ENCODE measurements at regions not wholly inside any gene's neighbourhood (a gene's known extent, or its start where the extent isn't known, plus 50 kb on each side); places are given as distances from the start of the nearest gene placed in this dataset.

GRCh38 chr1:219279017-219279770 is 105.5 kb downstream of the LYPLAL1 start:
- H3K27ac ChIP-seq (ENCODE audit: low read depth in 1 of 2, low read length in 2 of 2): no peak overlapping the region
- no peaks in the 10 kb centered on the region for H3K4me1 ChIP-seq (ENCODE audit: insufficient read depth, low read length)
- intact Hi-C loops (cut with DNase I, micrococcal nuclease): no loop called here
- no peak for TF ChIP-seq CTCF (IDR thresholded peaks at IDR 0.05)
- no peaks in the 10 kb centered on the region for H3K27me3 ChIP-seq (ENCODE audit: control insufficient read depth in 1 of 2, insufficient read depth in 2 of 2, low read length in 2 of 2)
- no peaks in the 10 kb centered on the region for H3K9me3 ChIP-seq (ENCODE audit: control insufficient read depth in 1 of 2, insufficient read depth in 1 of 2, low read length in 2 of 2)
- H3K36me3 ChIP-seq (ENCODE audit: insufficient read depth, low read length): no peaks in the 10 kb centered on the region
- H3K4me3 Mint-ChIP-seq: no peak overlapping the region
- no peaks in the 10 kb centered on the region for H3K27me3 Mint-ChIP-seq
- ChIA-PET POLR2A (no interaction called here), CTCF (interaction anchor here (0.6 kb wide), 1 partner anchor 1054 kb away, joined by 3 read pairs; no protein-coding TSS in a partner anchor)
- no peak overlapping the region for H3K27ac Mint-ChIP-seq
- no peak overlapping the region for H3K4me3 ChIP-seq (ENCODE audit: low read length)
- ATAC-seq (ENCODE audit: poor library complexity) (no peak), DNase-seq (no peak)
- H3K4me1 Mint-ChIP-seq (ENCODE audit: low read depth): no peaks in the 10 kb centered on the region
- H3K36me3 Mint-ChIP-seq (ENCODE audit: low read depth): no peaks in the 10 kb centered on the region
- H3K9me3 Mint-ChIP-seq: peaks cover 3% of the 10 kb centered on the region

- H3K36me3 Mint-ChIP-seq (ENCODE audit: low read depth): no peaks in the 10 kb centered on the region
- no peaks in the 10 kb centered on the region for H3K4me1 ChIP-seq (ENCODE audit: insufficient read depth, low read length)
- H3K9me3 ChIP-seq (ENCODE audit: control insufficient read depth in 1 of 2, insufficient read depth in 1 of 2, low read length in 2 of 2): no peaks in the 10 kb centered on the region
- H3K4me3 ChIP-seq (ENCODE audit: low read length): no peak overlapping the region
- H3K4me3 Mint-ChIP-seq: no peak overlapping the region
- H3K36me3 ChIP-seq (ENCODE audit: insufficient read depth, low read length): no peaks in the 10 kb centered on the region
- ChIA-PET CTCF (interaction anchor here (0.6 kb wide), 1 partner anchor 359 kb away, joined by 4 read pairs; no protein-coding TSS in a partner anchor), POLR2A (no interaction called here)
- TF ChIP-seq CTCF (IDR thresholded peaks at IDR 0.05): no peak
- intact Hi-C loops (cut with DNase I, micrococcal nuclease): no loop called here
- no peaks in the 10 kb centered on the region for H3K27me3 Mint-ChIP-seq
- no peaks in the 10 kb centered on the region for H3K4me1 Mint-ChIP-seq (ENCODE audit: low read depth)
- no peak overlapping the region for H3K27ac ChIP-seq (ENCODE audit: low read depth in 1 of 2, low read length in 2 of 2)
- no peak for DNase-seq
- H3K27ac Mint-ChIP-seq: no peak overlapping the region
- no peak for ATAC-seq (ENCODE audit: poor library complexity)
- peaks cover 3% of the 10 kb centered on the region for H3K9me3 Mint-ChIP-seq
- H3K27me3 ChIP-seq (ENCODE audit: control insufficient read depth in 1 of 2, insufficient read depth in 2 of 2, low read length in 2 of 2): no peaks in the 10 kb centered on the region
Measured at GRCh38 chr1:219278288-219278687, 104.6 kb downstream of the LYPLAL1 start.

- ChIA-PET CTCF (interaction anchor here (0.6 kb wide), 1 partner anchor 358 kb away, joined by 4 read pairs; no protein-coding TSS in a partner anchor), POLR2A (no interaction called here)
- Histone ChIP-seq H3K4me3 (ENCODE audit: low read length) (no peak overlapping the region), H3K27me3 (ENCODE audit: control insufficient read depth in 1 of 2, insufficient read depth in 2 of 2, low read length in 2 of 2) (no peaks in the 10 kb centered on the region), H3K4me1 (ENCODE audit: insufficient read depth, low read length) (no peaks in the 10 kb centered on the region), H3K9me3 (ENCODE audit: control insufficient read depth in 1 of 2, insufficient read depth in 1 of 2, low read length in 2 of 2) (no peaks in the 10 kb centered on the region), H3K36me3 (ENCODE audit: insufficient read depth, low read length) (no peaks in the 10 kb centered on the region), H3K27ac (ENCODE audit: low read depth in 1 of 2, low read length in 2 of 2) (no peak overlapping the region)
- Mint-ChIP-seq H3K27me3 (no peaks in the 10 kb centered on the region), H3K36me3 (ENCODE audit: low read depth) (no peaks in the 10 kb centered on the region), H3K4me3 (no peak overlapping the region), H3K9me3 (peaks cover 3% of the 10 kb centered on the region), H3K27ac (no peak overlapping the region), H3K4me1 (ENCODE audit: low read depth) (no peaks in the 10 kb centered on the region)
- no peak for ATAC-seq (ENCODE audit: poor library complexity)
- DNase-seq: no peak
- TF ChIP-seq CTCF (IDR thresholded peaks at IDR 0.05): no peak
- intact Hi-C loops (cut with DNase I, micrococcal nuclease): no loop called here
Measured at GRCh38 chr1:219277304-219278105, 103.8 kb downstream of the LYPLAL1 start.
